Right lobe of liver (tissue), 4 donors: ENCODE measurements at regions not wholly inside any gene's neighbourhood (a gene's known extent, or its start where the extent isn't known, plus 50 kb on each side); places are given as distances from the start of the nearest gene placed in this dataset.

Experiments
- CTCF ChIP-seq, 4 donors: fragments of 200-600 bp in 3 of 4; fragments of 450-650 bp in 1 of 4; IDR thresholded peaks; one replicate each; pipeline versions ENCODE4 v1.5.1 to v1.8.0; 2016 to 2022; ENCODE audit warnings: antibody characterized with exemption in 4 of 4, mild to moderate bottlenecking in 2 of 4
- POLR2A ChIP-seq: fragments of 450-650 bp; IDR thresholded peaks from one replicate; pipeline ENCODE4 v1.6.1; 2017; ENCODE audit warnings: antibody characterized with exemption, mild to moderate bottlenecking
- donor health status: DM: no; HTN: no; CAD: no.
- donor health status: DM: no; HTN: no; CAD: no.
- donor health status: DM: no; HTN: yes; CAD: no.

DNA sequence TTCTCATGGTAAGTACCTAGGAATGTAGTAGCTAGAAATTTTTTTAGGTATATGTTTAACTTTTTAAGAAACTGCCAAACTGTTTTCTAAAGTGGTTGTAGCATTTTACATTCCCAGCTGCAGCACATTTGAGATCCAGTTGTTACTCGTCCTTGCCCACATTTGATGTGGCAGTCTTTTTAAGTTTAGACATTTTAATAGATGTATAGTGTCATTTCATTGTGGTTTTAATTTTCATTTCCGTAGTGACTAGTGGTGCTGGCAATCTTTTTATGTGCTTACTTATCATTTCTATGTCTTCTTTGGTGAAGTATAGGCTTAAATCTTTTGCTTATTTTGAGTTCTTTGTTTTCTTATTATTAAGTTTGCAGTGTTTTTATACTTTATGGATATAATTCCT lies 171.6 kb downstream of the GAS1 start:
- TF ChIP-seq CTCF (IDR thresholded peaks at IDR 0.05) (no peak), POLR2A (no peak)
